ENCODE measurements at regions not wholly inside any gene's neighbourhood (a gene's known extent, or its start where the extent isn't known, plus 50 kb on each side); places are given as distances from the start of the nearest gene placed in this dataset.
"Not testable (repeated sequence)": the region's sequence is repeated elsewhere in the genome, so short reads cannot be mapped to it uniquely, and the experiment has no call there.

- DNase-seq (ENCODE audit: low spot score), result no peak
Observed at GRCh38 chrX:121666171-121666570, 618.8 kb downstream of the GLUD2 start.

GRCh38 chrX:121671649-121672048, 624.2 kb downstream of the GLUD2 start:
- no peak for DNase-seq (ENCODE audit: low spot score)

GRCh38 chrX:121709236-121709635, 661.8 kb downstream of the GLUD2 start:
- not testable (repeated sequence) for DNase-seq (ENCODE audit: low spot score)

GRCh38 chrX:121733514-121733913, 686.1 kb downstream of the GLUD2 start:
- peak; percentile 41 for DNase-seq (ENCODE audit: low spot score)

GRCh38 chrX:121746105-121746504, 698.7 kb downstream of the GLUD2 start:
- no peak for DNase-seq (ENCODE audit: low spot score)

GRCh38 chrX:121753602-121754001, 706.2 kb downstream of the GLUD2 start:
- not testable (repeated sequence) for DNase-seq (ENCODE audit: low spot score)

GRCh38 chrX:121754301-121754700, 706.9 kb downstream of the GLUD2 start:
- no peak for DNase-seq (ENCODE audit: low spot score)

- peak; percentile 55 for DNase-seq (ENCODE audit: low spot score)
Observed at GRCh38 chrX:121755541-121755940, 708.1 kb downstream of the GLUD2 start.

GRCh38 chrX:121761845-121762244, 714.4 kb downstream of the GLUD2 start:
- DNase-seq (ENCODE audit: low spot score), result no peak

GRCh38 chrX:121763671-121764070, 716.3 kb downstream of the GLUD2 start:
- DNase-seq (ENCODE audit: low spot score), result no peak

- not testable (repeated sequence) for DNase-seq (ENCODE audit: low spot score)
Observed at GRCh38 chrX:121768210-121768609, 720.8 kb downstream of the GLUD2 start.

- no peak for DNase-seq (ENCODE audit: low spot score)
Observed at GRCh38 chrX:121781991-121782390, 734.6 kb downstream of the GLUD2 start.

GRCh38 chrX:121782544-121782943, 735.1 kb downstream of the GLUD2 start:
- DNase-seq (ENCODE audit: low spot score), result no peak

GRCh38 chrX:121782976-121783375, 735.6 kb downstream of the GLUD2 start:
- DNase-seq (ENCODE audit: low spot score), result no peak

GRCh38 chrX:121802881-121803412, 755.5 kb downstream of the GLUD2 start:
- DNase-seq (ENCODE audit: low spot score), result no peak

- no peak for DNase-seq (ENCODE audit: low spot score)
Observed at GRCh38 chrX:121823406-121823805, 776.0 kb downstream of the GLUD2 start.

- no peak for DNase-seq (ENCODE audit: low spot score)
Observed at GRCh38 chrX:121831601-121832000, 784.2 kb downstream of the GLUD2 start.

GRCh38 chrX:121832446-121832845, 785.0 kb downstream of the GLUD2 start:
- DNase-seq (ENCODE audit: low spot score), result no peak

- DNase-seq (ENCODE audit: low spot score), result peak; percentile 16
Observed at GRCh38 chrX:121836000-121836399, 788.6 kb downstream of the GLUD2 start.

GRCh38 chrX:121851033-121851432, 803.6 kb downstream of the GLUD2 start:
- DNase-seq (ENCODE audit: low spot score), result peak; percentile 17

GRCh38 chrX:121853762-121854613, 806.6 kb downstream of the GLUD2 start:
- no peak for DNase-seq (ENCODE audit: low spot score)

- no peak for DNase-seq (ENCODE audit: low spot score)
Observed at GRCh38 chrX:121854614-121854911, 807.2 kb downstream of the GLUD2 start.

- DNase-seq (ENCODE audit: low spot score), result no peak
Observed at GRCh38 chrX:121858867-121859647, 811.6 kb downstream of the GLUD2 start.

Measured in kidney tubule cell (primary cell).